H9 (cell line): ENCODE measurements at regions not wholly inside any gene's neighbourhood (a gene's known extent, or its start where the extent isn't known, plus 50 kb on each side); places are given as distances from the start of the nearest gene placed in this dataset.

Experiments used
- DNase-seq: peaks from one replicate; pipeline ENCODE4 v3.0.0-alpha.2; 2017
- H2AFZ ChIP-seq: one replicate; pipeline ENCODE4 v1.6.1; 2013; ENCODE audit warnings: mild to moderate bottlenecking, low read length, control low read depth, moderate library complexity
- H2AK5ac ChIP-seq: 2 replicates; pipeline ENCODE4 v1.6.1; 2013; ENCODE audit warnings: low read length, control low read depth, mixed read lengths; ENCODE audit not compliant: insufficient read length
- H2BK120ac ChIP-seq: one replicate; pipeline ENCODE4 v1.6.1; 2013; ENCODE audit warnings: low read depth, mild to moderate bottlenecking, low read length, control low read depth, inconsistent platforms; ENCODE audit not compliant: poor library complexity, severe bottlenecking
- H2BK12ac ChIP-seq: 2 replicates; pipeline ENCODE4 v1.6.1; 2013; ENCODE audit warnings: low read length, control low read depth, mixed read lengths, low read depth; ENCODE audit not compliant: insufficient read length
- H2BK15ac ChIP-seq: 2 replicates; pipeline ENCODE4 v1.6.1; 2013; ENCODE audit warnings: low read depth, low read length, control low read depth
- H2BK20ac ChIP-seq: one replicate; pipeline ENCODE4 v1.6.1; 2013; ENCODE audit warnings: low read depth, mild to moderate bottlenecking, low read length, control low read depth, inconsistent platforms; ENCODE audit not compliant: poor library complexity, severe bottlenecking
- H2BK5ac ChIP-seq: 2 replicates; pipeline ENCODE4 v1.6.1; 2013; ENCODE audit warnings: low read length, control low read depth, mixed read lengths; ENCODE audit not compliant: insufficient read length
- H3K14ac ChIP-seq: 2 replicates; pipeline ENCODE4 v1.6.1; 2013; ENCODE audit warnings: low read length, control low read depth; ENCODE audit not compliant: insufficient read depth
- H3K18ac ChIP-seq: 2 replicates; pipeline ENCODE4 v1.6.1; 2013; ENCODE audit warnings: low read depth, mild to moderate bottlenecking, mixed read lengths, low read length, control low read depth; ENCODE audit not compliant: insufficient read length
- H3K23ac ChIP-seq: 2 replicates; pipeline ENCODE4 v1.6.1; 2013; ENCODE audit warnings: low read length, control low read depth, mixed read lengths, low read depth; ENCODE audit not compliant: insufficient read length
- H3K23me2 ChIP-seq: 2 replicates; pipeline ENCODE4 v1.6.1; 2013; ENCODE audit warnings: low read depth, mild to moderate bottlenecking, mixed read lengths, low read length, control low read depth; ENCODE audit not compliant: insufficient read length, poor library complexity, severe bottlenecking
- H3K27ac ChIP-seq: 2 replicates; pipeline ENCODE4 v1.5.1; 2013; ENCODE audit warnings: low read length, control low read depth, mixed read lengths, low read depth; ENCODE audit not compliant: insufficient read length
- H3K27me3 ChIP-seq: 2 replicates; pipeline ENCODE4 v1.6.1; 2013; ENCODE audit warnings: low read length, control low read depth, inconsistent platforms; ENCODE audit not compliant: insufficient read depth
- H3K4ac ChIP-seq: 2 replicates; pipeline ENCODE4 v1.6.1; 2013; ENCODE audit warnings: low read depth, mild to moderate bottlenecking, control low read depth, inconsistent platforms, low read length, moderate library complexity
- H3K4me1 ChIP-seq: 2 replicates; pipeline ENCODE4 v1.6.1; 2013; ENCODE audit warnings: low read length, control low read depth, inconsistent platforms; ENCODE audit not compliant: insufficient read depth
- H3K4me2 ChIP-seq: 2 replicates; pipeline ENCODE4 v1.6.1; 2013; ENCODE audit warnings: low read length, control low read depth, mixed read lengths; ENCODE audit not compliant: insufficient read length, insufficient read depth
- H3K56ac ChIP-seq: 2 replicates; pipeline ENCODE4 v1.6.1; 2013; ENCODE audit warnings: low read depth, mild to moderate bottlenecking, mixed read lengths, low read length, control low read depth; ENCODE audit not compliant: insufficient read length
- H3K79me1 ChIP-seq: 2 replicates; pipeline ENCODE4 v1.6.1; 2013; ENCODE audit warnings: low read depth, mild to moderate bottlenecking, moderate library complexity, low read length, control low read depth, inconsistent platforms; ENCODE audit not compliant: insufficient read depth, poor library complexity, severe bottlenecking
- H3K79me2 ChIP-seq: 2 replicates; pipeline ENCODE4 v1.6.1; 2013; ENCODE audit warnings: low read length, control low read depth, inconsistent platforms; ENCODE audit not compliant: insufficient read depth
- H3K9ac ChIP-seq: 2 replicates; pipeline ENCODE4 v1.6.1; 2013; ENCODE audit warnings: low read length, control low read depth, mixed read lengths; ENCODE audit not compliant: insufficient read length; ENCODE audit errors: extremely low read depth
- H3K9me3 ChIP-seq: one replicate; pipeline ENCODE4 v1.6.1; 2013; ENCODE audit warnings: low read depth, low read length, inconsistent platforms; ENCODE audit not compliant: control insufficient read depth
- H3T11ph ChIP-seq: one replicate; pipeline ENCODE4 v1.6.1; 2013; ENCODE audit warnings: mild to moderate bottlenecking, low read length, control low read depth, inconsistent platforms
- H4K20me1 ChIP-seq: one replicate; pipeline ENCODE4 v1.6.1; 2013; ENCODE audit not compliant: control insufficient read depth, insufficient read length, insufficient read depth
- H4K5ac ChIP-seq: 2 replicates; pipeline ENCODE4 v1.6.1; 2013; ENCODE audit warnings: low read depth, mild to moderate bottlenecking, mixed read lengths, low read length, control low read depth; ENCODE audit not compliant: insufficient read length
- H4K8ac ChIP-seq: replicated peaks from 2 replicates; pipeline ENCODE4 v1.6.1; 2013; ENCODE audit warnings: low read length, control low read depth, mixed read lengths, low read depth; ENCODE audit not compliant: insufficient read length
- H4K91ac ChIP-seq: 2 replicates; pipeline ENCODE4 v1.6.1; 2013; ENCODE audit warnings: low read depth, mild to moderate bottlenecking, moderate library complexity, mixed read lengths, low read length, control low read depth; ENCODE audit not compliant: insufficient read length
- H3K27ac Mint-ChIP-seq, 3 experiments: 2 replicates in 2 of 3; 3 replicates in 1 of 3; pipeline ENCODE4 v1.8.0; 2020 to 2021; ENCODE audit warnings: mixed read lengths in 3 of 3, mild to moderate bottlenecking in 1 of 3, moderate library complexity in 1 of 3
- H3K27me3 Mint-ChIP-seq: 2 replicates; pipeline ENCODE4 v1.8.0; 2021; ENCODE audit warnings: low read depth, mild to moderate bottlenecking, moderate library complexity, mixed read lengths
- H3K36me3 Mint-ChIP-seq, 3 experiments: 2 replicates in 2 of 3; 3 replicates in 1 of 3; pipeline ENCODE4 v1.8.0; 2020 to 2021; ENCODE audit warnings: low read depth in 3 of 3, mixed read lengths in 3 of 3; ENCODE audit not compliant: insufficient read depth in 1 of 3
- H3K4me1 Mint-ChIP-seq, 2 experiments: 2 replicates each; pipeline ENCODE4 v1.8.0; 2020; ENCODE audit warnings: mixed read lengths in 2 of 2
- H3K4me3 Mint-ChIP-seq, 2 experiments: 2 replicates in 1 of 2; 3 replicates in 1 of 2; pipeline ENCODE4 v1.8.0; 2020 to 2021; ENCODE audit warnings: mild to moderate bottlenecking in 2 of 2, mixed read lengths in 2 of 2, moderate library complexity in 1 of 2
- H3K9me3 Mint-ChIP-seq, 2 experiments: 2 replicates in 1 of 2; 3 replicates in 1 of 2; pipeline ENCODE4 v1.8.0; 2020; ENCODE audit warnings: mild to moderate bottlenecking in 2 of 2, mixed read lengths in 2 of 2, moderate library complexity in 1 of 2
- CTCF ChIP-seq: fragments of 200-600 bp; sonication (generic); conservative IDR thresholded peaks from 3 replicates; pipeline ENCODE4 v1.8.0; 2021; ENCODE audit warnings: antibody characterized with exemption, mild to moderate bottlenecking
- WGBS: extraction: QIAGEN DNeasy Blood & Tissue Kit; methylation state at CpG from one replicate; pipeline ENCODE4 v1.1.7; 2013; ENCODE audit warnings: missing lambda C conversion rate, low lambda C conversion rate, mixed read lengths; ENCODE audit not compliant: insufficient read length; ENCODE audit errors: extremely low coverage; 5-methylcytosine and 5-hydroxymethylcytosine counted together

DNA sequence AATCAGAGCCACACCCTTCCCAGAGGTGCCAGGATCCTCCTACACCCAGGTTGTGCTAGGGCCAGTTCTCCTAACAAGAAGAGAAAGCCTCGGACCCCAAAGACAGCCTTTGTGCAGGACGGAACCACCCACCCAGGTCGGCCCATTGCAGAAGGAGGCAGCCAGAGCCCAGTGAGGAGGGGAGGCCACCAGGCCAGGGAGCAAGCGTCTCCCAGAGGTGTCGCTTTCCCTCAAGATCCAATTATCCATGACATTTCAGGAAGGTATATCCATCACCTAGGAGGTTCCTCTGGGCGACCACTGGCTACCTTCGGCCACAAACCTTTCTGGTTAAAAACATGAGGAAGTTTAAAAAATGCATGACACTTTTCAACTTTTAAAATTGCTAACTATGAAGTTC is 87.4 kb upstream of the THBS2 start:
- Histone ChIP-seq H2AK5ac (no peak overlapping the region), H2BK20ac (no peak overlapping the region), H4K8ac (no peak overlapping the region), H4K91ac (no peak overlapping the region), H3K18ac (no peak overlapping the region), H3K23ac (no peak overlapping the region), H2BK5ac (no peak overlapping the region), H3K4me1 (no peaks in the 10 kb centered on the region), H2BK15ac (no peak overlapping the region), H3K23me2 (peaks cover 2% of the 10 kb centered on the region), H3K9me3 (no peaks in the 10 kb centered on the region), H3K9ac (no peak overlapping the region), H3K4ac (no peak overlapping the region), H3K14ac (no peak overlapping the region), H3K79me1 (no peaks in the 10 kb centered on the region), H4K5ac (no peak overlapping the region), H2AFZ (no peak overlapping the region), H4K20me1 (no peaks in the 10 kb centered on the region), H3K56ac (no peak overlapping the region), H3K4me2 (no peak overlapping the region), H3T11ph (no peak overlapping the region), H3K27me3 (no peaks in the 10 kb centered on the region), H2BK12ac (no peak overlapping the region), H2BK120ac (no peak overlapping the region), H3K79me2 (no peaks in the 10 kb centered on the region), H3K27ac (no peak overlapping the region)
- Mint-ChIP-seq H3K9me3 (no peaks in the 10 kb centered on the region), H3K27me3 (peaks cover 3% of the 10 kb centered on the region; the same call in 1 of the 2 replicates), H3K4me1 (peaks cover 13 to 14% of the 10 kb centered on the region in 2 experiments), H3K27ac (no peak overlapping the region), H3K4me3 (no peak overlapping the region), H3K36me3 (no peaks in the 10 kb centered on the region)
- DNase-seq: no peak
- no peak for TF ChIP-seq CTCF
- no CpG with 5 or more reads among the region's 7 CpGs for WGBS
